ENCODE measurements at regions not wholly inside any gene's neighbourhood (a gene's known extent, or its start where the extent isn't known, plus 50 kb on each side); places are given as distances from the start of the nearest gene placed in this dataset.

- Histone ChIP-seq H3K36me3 (replicated peaks; ENCODE audit: control insufficient read depth, insufficient read depth, low read length) (no peaks in the 10 kb centered on the region), H3K4me3 (ENCODE audit: insufficient read depth, low read depth, low read length) (no peak overlapping the region), H3K27me3 (ENCODE audit: control insufficient read depth, insufficient read depth, low read length) (no peaks in the 10 kb centered on the region)
- DNase-seq, result no peak
These were observed 72.0 kb upstream of the KSR1 start for GRCh38 chr17:27384261-27384701.

GRCh38 chr17:27384726-27385125 lies 71.5 kb upstream of the KSR1 start:
- Histone ChIP-seq H3K4me3 (ENCODE audit: insufficient read depth, low read depth, low read length) (no peak overlapping the region), H3K27me3 (ENCODE audit: control insufficient read depth, insufficient read depth, low read length) (no peaks in the 10 kb centered on the region), H3K36me3 (replicated peaks; ENCODE audit: control insufficient read depth, insufficient read depth, low read length) (no peaks in the 10 kb centered on the region)
- no peak for DNase-seq

- Histone ChIP-seq H3K4me3 (ENCODE audit: insufficient read depth, low read depth, low read length) (no peak overlapping the region), H3K27me3 (ENCODE audit: control insufficient read depth, insufficient read depth, low read length) (no peaks in the 10 kb centered on the region), H3K36me3 (replicated peaks; ENCODE audit: control insufficient read depth, insufficient read depth, low read length) (no peaks in the 10 kb centered on the region)
- no peak for DNase-seq
These were observed 70.6 kb upstream of the KSR1 start for GRCh38 chr17:27385626-27386025.

GRCh38 chr17:27386206-27387075 lies 69.8 kb upstream of the KSR1 start:
- no peaks in the 10 kb centered on the region for H3K27me3 ChIP-seq (ENCODE audit: control insufficient read depth, insufficient read depth, low read length)
- no peak overlapping the region for H3K4me3 ChIP-seq (ENCODE audit: insufficient read depth, low read depth, low read length)
- H3K36me3 ChIP-seq (replicated peaks; ENCODE audit: control insufficient read depth, insufficient read depth, low read length), result no peaks in the 10 kb centered on the region
- DNase-seq, result no peak

GRCh38 chr17:27389542-27390140 lies 66.6 kb upstream of the KSR1 start:
- DNase-seq, result no peak

GRCh38 chr17:27390540-27390939 lies 65.7 kb upstream of the KSR1 start:
- Histone ChIP-seq H3K36me3 (replicated peaks; ENCODE audit: control insufficient read depth, insufficient read depth, low read length) (no peaks in the 10 kb centered on the region), H3K4me3 (ENCODE audit: insufficient read depth, low read depth, low read length) (no peak overlapping the region), H3K27me3 (ENCODE audit: control insufficient read depth, insufficient read depth, low read length) (no peaks in the 10 kb centered on the region)
- DNase-seq, result no peak

More at GRCh38 chr17:27389542-27390140, 66.6 kb upstream of the KSR1 start:
- Histone ChIP-seq H3K4me3 (ENCODE audit: insufficient read depth, low read depth, low read length) (no peak overlapping the region), H3K27me3 (ENCODE audit: control insufficient read depth, insufficient read depth, low read length) (no peaks in the 10 kb centered on the region), H3K36me3 (replicated peaks; ENCODE audit: control insufficient read depth, insufficient read depth, low read length) (no peaks in the 10 kb centered on the region)

GRCh38 chr17:27391427-27391826 lies 64.8 kb upstream of the KSR1 start:
- Histone ChIP-seq H3K27me3 (ENCODE audit: control insufficient read depth, insufficient read depth, low read length) (no peaks in the 10 kb centered on the region; the same call in 1 of the 2 replicates), H3K36me3 (replicated peaks; ENCODE audit: control insufficient read depth, insufficient read depth, low read length) (no peaks in the 10 kb centered on the region), H3K4me3 (ENCODE audit: insufficient read depth, low read depth, low read length) (no peak overlapping the region)
- no peak for DNase-seq

- H3K36me3 ChIP-seq (replicated peaks; ENCODE audit: control insufficient read depth, insufficient read depth, low read length), result no peaks in the 10 kb centered on the region
- no peak overlapping the region for H3K4me3 ChIP-seq (ENCODE audit: insufficient read depth, low read depth, low read length)
- no peaks in the 10 kb centered on the region; the same call in 1 of the 2 replicates for H3K27me3 ChIP-seq (ENCODE audit: control insufficient read depth, insufficient read depth, low read length)
- DNase-seq, result no peak
These were observed 60.2 kb upstream of the KSR1 start for GRCh38 chr17:27396045-27396444.

GRCh38 chr17:27396941-27397340 lies 59.3 kb upstream of the KSR1 start:
- no peaks in the 10 kb centered on the region for H3K36me3 ChIP-seq (replicated peaks; ENCODE audit: control insufficient read depth, insufficient read depth, low read length)
- H3K4me3 ChIP-seq (ENCODE audit: insufficient read depth, low read depth, low read length), result no peak overlapping the region
- no peak for DNase-seq
- no peaks in the 10 kb centered on the region; the same call in 1 of the 2 replicates for H3K27me3 ChIP-seq (ENCODE audit: control insufficient read depth, insufficient read depth, low read length)

- Histone ChIP-seq H3K27me3 (ENCODE audit: control insufficient read depth, insufficient read depth, low read length) (no peaks in the 10 kb centered on the region; the same call in 1 of the 2 replicates), H3K4me3 (ENCODE audit: insufficient read depth, low read depth, low read length) (no peak overlapping the region), H3K36me3 (replicated peaks; ENCODE audit: control insufficient read depth, insufficient read depth, low read length) (no peaks in the 10 kb centered on the region)
- no peak for DNase-seq
These were observed 57.6 kb upstream of the KSR1 start for GRCh38 chr17:27398691-27399090.

- no peak for DNase-seq
- Histone ChIP-seq H3K36me3 (replicated peaks; ENCODE audit: control insufficient read depth, insufficient read depth, low read length) (no peaks in the 10 kb centered on the region), H3K27me3 (ENCODE audit: control insufficient read depth, insufficient read depth, low read length) (no peaks in the 10 kb centered on the region; the same call in 1 of the 2 replicates), H3K4me3 (ENCODE audit: insufficient read depth, low read depth, low read length) (no peak overlapping the region)
These were observed 55.3 kb upstream of the KSR1 start for GRCh38 chr17:27400991-27401390.

- DNase-seq, result no peak
- no peaks in the 10 kb centered on the region for H3K36me3 ChIP-seq (replicated peaks; ENCODE audit: control insufficient read depth, insufficient read depth, low read length)
- H3K4me3 ChIP-seq (ENCODE audit: insufficient read depth, low read depth, low read length), result no peak overlapping the region
- H3K27me3 ChIP-seq (ENCODE audit: control insufficient read depth, insufficient read depth, low read length), result no peaks in the 10 kb centered on the region
These were observed 53.3 kb upstream of the KSR1 start for GRCh38 chr17:27402943-27403342.

GRCh38 chr17:27403480-27404005 lies 52.7 kb upstream of the KSR1 start:
- DNase-seq, result no peak
- Histone ChIP-seq H3K36me3 (replicated peaks; ENCODE audit: control insufficient read depth, insufficient read depth, low read length) (no peaks in the 10 kb centered on the region), H3K4me3 (ENCODE audit: insufficient read depth, low read depth, low read length) (no peak overlapping the region), H3K27me3 (ENCODE audit: control insufficient read depth, insufficient read depth, low read length) (no peaks in the 10 kb centered on the region)

- Histone ChIP-seq H3K4me3 (ENCODE audit: insufficient read depth, low read depth, low read length) (no peak overlapping the region), H3K36me3 (replicated peaks; ENCODE audit: control insufficient read depth, insufficient read depth, low read length) (no peaks in the 10 kb centered on the region), H3K27me3 (ENCODE audit: control insufficient read depth, insufficient read depth, low read length) (no peaks in the 10 kb centered on the region; the same call in 1 of the 2 replicates)
- no peak for DNase-seq
These were observed 51.6 kb upstream of the KSR1 start for GRCh38 chr17:27404676-27405075.

Data from H7 (cell line).